Left forelimb (tissue), 1 donor: ENCODE measurements at regions not wholly inside any gene's neighbourhood (a gene's known extent, or its start where the extent isn't known, plus 50 kb on each side); places are given as distances from the start of the nearest gene placed in this dataset.
A peak's percentile ranks its signal among the peaks of the same experiment; 100 is the strongest.

Experiments used
- DNase-seq: peaks from one replicate; pipeline ENCODE4 v3.0.0-alpha.2; 2018; ENCODE audit warnings: low spot score

- no peak for DNase-seq
Measured at GRCh38 chr5:133829786-133830185, 138.6 kb downstream of the C5orf15 start.

DNA sequence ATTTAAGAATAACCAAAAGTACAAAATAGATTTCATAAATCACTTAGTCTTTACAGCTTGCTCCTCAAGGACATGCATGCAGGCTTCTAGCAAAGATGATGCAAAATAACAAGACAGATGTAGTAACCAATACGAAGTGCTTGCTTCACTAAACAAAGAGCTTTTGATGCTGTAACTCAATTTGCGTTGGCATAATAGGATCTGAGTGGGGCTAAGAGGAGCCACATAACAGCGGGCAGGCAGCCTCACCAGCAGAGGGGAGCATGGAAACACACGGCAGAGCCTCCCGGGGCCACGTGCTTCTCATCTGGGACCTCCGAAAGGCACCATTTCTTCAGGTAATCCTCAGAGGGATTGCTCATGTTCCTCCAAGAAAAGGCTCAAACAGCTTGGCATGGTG, 139.7 kb downstream of the C5orf15 start:
- no peak for DNase-seq

GRCh38 chr5:133827830-133828229, 140.6 kb downstream of the C5orf15 start:
- DNase-seq, result no peak

GRCh38 chr5:133827011-133827410, 141.4 kb downstream of the C5orf15 start:
- DNase-seq, result no peak

GRCh38 chr5:133825631-133826289, 142.7 kb downstream of the C5orf15 start:
- DNase-seq, result peak; percentile 61

GRCh38 chr5:133824661-133825254, 143.7 kb downstream of the C5orf15 start:
- no peak for DNase-seq

DNA sequence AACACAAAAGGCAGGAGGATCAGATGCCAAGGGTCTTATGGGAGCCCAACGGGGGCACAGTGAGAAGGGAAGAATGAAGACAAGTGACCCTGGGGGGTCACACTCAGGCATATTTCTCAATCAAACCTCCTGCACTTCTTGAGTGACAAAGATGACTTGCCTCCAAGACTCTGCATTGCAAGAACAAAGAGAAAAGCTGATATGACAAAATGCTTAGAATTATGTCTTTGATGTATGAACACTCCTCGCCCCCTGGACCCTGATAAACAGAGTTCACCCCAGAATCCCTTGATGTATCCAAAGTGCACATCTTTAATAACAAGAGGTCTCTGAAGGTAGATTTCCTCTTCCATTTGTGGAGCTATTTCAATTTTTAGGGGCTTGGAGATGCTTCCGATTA, 146.5 kb downstream of the C5orf15 start:
- DNase-seq, result no peak

DNA sequence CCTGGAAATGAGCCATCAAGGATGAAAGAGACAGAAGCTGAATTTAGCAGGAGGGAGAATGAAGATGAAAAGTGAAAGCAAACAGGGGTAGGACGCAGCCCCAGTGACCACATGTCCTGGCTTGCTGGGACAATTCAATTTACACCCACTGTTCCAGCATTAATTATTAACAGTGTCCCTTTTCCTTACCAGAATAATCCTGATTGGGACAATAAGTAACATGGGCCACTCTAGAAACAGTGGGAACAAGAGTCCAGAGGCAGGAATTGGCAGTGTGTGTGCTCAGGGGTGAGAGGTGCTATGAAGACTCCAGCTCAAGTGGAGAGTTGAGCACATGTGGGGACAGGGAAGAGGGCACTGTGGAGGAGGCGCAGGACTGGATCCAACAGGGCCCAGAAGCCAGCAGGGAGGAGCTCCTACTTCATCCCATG, 147.1 kb downstream of the C5orf15 start:
- DNase-seq, result no peak

GRCh38 chr5:133820507-133820906, 147.9 kb downstream of the C5orf15 start:
- DNase-seq, result no peak

DNA sequence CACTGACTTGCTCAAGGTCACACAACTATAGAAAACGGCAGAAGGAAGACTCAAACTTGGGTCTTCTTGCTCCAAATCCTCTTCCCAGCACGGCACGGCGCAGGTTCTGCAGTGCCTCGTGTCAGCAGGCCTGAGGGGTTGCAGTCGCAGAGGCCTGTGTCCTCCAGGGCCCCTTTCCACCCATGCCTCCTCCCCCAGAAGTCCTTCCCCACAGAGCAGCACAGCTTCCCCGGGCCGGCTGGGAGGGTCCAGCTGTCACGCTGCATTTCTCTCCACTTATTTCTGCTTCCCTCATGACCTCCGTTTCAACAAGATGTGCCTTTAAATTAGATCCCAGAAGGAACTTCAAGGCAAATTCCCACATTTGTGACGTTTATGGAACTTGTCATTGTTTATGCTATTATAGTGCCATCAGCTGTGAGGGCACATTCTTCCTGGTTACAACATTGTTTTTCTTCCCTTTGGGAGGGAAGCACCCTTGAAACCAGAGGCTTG, 148.4 kb downstream of the C5orf15 start:
- no peak for DNase-seq

DNA sequence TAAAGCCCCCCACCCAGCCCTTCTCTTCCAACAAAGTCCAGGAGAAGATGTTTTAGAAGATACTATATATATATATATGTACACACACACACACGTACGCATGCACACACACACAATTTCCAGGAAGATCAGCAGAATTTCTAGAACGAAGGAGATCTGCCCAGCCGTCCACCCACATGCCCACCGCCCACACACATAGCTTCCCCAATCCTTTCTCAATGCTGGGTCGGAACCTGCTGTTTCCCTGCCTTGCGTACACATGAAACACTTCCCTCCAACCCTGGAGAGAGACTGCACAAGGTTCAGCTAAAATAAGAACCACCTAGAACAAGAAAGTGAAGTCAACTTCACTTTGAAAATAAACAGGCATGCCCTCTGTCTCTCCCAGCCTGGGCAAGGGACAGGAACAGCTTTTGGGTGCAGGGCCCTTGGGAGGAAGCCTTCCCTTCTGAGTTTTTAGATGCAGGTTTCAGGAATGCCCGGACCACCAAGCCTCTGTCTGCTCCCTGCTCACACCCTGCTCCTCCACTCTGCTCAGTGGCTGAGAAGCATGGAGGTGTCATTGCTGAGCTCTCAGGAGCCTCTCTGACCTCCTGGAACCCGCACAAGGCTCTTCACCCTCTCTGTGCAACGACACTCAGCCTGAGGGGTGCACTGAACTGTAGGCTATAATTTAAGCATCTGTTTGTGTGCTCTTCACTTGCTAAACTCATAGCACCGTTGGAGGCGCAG, 149.4 kb downstream of the C5orf15 start:
- no peak for DNase-seq

DNA sequence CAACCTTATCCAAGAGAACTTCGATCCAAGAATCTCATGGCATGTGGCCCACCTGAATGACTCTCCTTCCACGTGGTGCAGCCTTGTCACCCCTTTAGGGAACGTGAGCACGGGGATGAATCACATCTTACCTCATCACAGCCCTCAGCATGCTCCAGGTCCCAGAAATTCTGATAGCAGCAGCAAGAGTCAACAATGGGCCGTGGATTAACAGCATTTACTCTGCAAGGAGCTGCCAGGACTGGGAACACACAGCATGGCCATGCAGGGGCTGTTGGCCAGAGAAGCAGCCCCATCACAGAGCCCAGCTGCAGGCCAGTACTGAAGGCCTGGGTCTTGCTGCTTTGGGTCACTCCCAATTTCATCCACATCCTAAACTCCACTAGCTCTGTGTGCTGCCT, 150.4 kb downstream of the C5orf15 start:
- DNase-seq, result no peak

DNA sequence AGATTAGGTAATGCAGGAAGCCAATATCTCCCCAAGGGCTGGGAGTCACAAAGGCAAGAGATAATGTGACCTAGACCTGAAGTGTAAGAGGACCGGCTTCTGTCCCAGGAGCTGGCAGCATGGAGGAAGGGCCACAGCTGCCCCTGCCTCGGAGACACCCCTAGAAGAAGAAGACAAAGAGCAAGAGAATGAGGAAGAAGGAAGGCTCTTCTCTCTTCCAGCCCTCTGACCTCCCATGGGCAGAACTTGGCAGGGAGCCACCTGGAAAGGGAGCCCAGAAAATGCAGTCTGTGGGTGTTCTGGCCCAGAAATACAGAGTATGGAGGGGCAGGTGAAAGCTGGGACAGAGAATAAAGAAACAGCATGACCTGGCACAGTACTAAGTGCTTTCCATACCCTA, 151.0 kb downstream of the C5orf15 start:
- no peak for DNase-seq

DNA sequence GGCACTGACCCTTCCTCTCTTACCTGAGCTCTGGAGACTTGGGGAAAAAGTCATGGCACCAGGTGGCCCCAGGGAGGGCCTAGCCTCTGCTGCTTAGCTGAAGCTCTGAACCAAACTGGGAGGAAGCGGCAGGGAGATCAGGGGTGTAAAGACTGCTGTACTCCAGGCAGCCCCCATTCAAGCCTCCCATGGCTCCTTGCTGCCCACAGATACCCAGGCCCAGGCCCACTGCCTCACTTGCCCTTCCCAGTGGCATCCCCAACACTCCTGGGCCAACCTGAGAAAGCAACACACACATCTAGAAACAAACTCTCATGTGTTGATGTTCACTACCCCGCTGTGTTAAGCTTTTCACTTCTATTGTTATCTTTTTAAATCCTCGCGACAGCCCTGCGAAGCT, 151.6 kb downstream of the C5orf15 start:
- no peak for DNase-seq

- no peak for DNase-seq
Measured at GRCh38 chr5:133814152-133814551, 154.3 kb downstream of the C5orf15 start.

DNA sequence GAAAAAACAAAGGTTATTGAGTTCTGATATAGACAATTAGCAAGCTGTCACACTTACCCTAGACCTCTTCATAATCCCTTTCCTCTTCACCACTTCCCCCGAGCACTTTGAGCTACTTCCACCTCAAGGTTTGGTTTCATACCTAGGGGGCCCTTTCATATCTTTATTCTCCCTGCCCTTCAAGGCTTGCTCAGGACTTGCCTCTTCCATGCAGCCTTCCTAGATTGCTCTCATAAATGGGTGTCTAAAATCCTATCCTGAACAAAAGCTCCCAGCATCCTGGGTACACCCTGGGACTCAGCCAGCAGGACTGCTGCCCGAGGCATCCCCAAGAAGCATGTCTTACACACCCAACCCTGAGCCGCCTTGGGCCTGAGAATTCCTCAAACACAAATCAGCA, 157.3 kb downstream of the C5orf15 start:
- no peak for DNase-seq

DNA sequence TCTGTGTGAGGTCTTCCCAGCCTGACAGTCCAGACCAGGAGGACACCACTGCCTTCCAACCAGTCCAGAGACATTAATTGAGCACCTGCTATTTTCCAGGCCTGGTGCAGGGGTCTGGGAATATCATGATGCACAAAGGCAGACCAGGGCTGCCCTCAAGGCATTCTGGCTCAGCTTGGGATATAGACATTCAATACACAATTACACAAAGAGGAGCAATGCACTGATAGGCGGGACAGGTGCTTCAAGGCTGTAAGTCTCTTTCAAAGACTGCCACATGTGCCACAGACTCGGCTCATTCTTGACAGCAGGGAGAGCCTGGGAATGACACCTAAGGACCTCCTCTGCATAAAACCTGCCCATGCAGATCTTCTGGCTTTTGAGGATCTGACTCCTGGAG, 158.6 kb downstream of the C5orf15 start:
- no peak for DNase-seq

GRCh38 chr5:133807348-133807747, 161.1 kb downstream of the C5orf15 start:
- no peak for DNase-seq

- no peak for DNase-seq
Measured at GRCh38 chr5:133806847-133807246, 161.6 kb downstream of the C5orf15 start.

DNA sequence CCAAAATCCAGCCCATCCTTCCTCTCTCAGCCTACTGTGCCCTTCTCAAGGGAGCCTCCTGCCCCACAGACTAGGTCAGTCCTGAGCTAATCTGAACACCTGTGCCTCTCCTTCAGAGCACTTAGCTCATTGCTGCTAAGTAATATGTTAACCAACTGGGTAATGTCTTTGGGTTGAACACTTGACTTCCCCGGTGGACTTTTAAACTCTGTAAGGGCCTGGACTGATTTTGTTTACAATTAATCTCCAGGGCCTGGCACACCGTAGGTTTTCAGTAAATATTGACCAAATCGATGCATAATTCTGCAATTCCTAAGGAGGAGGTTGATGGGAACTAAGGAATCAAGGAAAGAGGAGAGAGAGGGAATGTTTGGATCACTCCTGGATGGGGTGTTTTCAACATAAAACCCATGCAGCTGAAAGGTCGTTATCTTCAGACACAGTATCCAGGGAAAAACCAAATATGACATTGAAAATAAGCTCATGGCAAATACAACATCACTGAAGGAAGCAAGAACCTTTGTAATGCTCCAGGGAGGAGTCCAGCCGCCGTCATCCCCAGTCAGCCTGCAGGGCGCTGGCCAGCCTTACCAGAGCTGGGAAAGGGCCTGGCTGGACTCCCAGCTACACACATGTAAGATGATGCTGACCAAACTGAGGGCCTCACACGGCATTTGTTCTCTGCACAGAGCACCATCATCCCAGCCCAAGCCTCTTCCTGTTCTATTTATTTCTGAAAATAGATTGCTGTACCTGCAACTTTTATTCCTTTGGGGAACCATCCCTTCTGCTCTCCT, 166.3 kb downstream of the C5orf15 start:
- no peak for DNase-seq

DNA sequence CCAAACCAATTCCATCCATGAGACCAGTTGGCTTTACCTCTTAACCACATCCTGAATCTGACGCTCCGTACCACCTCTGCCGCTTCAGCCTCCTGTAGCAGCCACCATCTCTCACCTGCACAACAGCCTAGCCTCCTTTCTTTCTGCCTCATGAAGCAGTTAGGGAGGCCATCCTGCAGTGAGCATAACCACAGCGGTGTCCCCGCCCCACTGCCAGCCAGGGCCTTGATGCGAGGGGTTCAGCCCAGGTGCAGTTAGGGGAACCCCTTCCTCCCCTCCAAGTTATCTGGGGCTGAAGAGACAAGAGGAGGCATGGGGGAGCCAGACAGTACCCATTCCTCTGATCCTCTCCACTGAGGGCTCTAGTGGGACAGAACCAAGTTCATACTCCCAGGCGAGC, 167.0 kb downstream of the C5orf15 start:
- no peak for DNase-seq

DNA sequence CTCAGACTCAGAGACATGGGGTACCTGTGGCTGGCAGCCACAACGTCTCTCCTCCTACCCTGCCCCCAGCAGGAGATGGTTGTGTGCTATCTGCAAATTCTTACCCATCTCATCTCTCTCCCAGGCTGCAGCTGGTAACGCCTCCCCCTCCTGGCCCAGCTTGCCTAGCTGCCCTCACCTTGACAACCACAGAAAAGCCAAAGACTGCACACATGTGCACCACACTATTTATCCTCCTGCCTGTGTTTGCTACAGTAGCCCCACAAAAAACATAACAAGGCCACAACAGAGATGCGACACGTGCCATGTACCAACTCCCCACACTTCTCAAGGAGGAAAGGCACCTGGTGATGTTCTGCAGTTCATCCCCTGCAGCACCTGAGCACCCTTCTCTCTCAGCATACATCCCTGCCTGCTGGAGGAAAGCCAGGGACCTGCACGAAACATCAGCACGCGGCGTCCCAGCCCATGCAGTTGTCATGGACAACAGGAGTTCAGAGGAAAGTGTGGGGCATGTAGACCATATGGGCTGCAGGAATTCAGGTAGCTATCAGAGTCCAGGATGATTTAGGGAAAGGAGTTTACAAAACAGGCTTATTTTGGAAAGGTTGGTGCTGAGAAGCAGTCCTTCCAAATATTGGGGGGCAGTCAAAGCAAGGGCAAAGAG, 168.7 kb downstream of the C5orf15 start:
- no peak for DNase-seq
